ENCODE measurements at regions not wholly inside any gene's neighbourhood (a gene's known extent, or its start where the extent isn't known, plus 50 kb on each side); places are given as distances from the start of the nearest gene placed in this dataset.
"Not testable (repeated sequence)": the region's sequence is repeated elsewhere in the genome, so short reads cannot be mapped to it uniquely, and the experiment has no call there.

DNA sequence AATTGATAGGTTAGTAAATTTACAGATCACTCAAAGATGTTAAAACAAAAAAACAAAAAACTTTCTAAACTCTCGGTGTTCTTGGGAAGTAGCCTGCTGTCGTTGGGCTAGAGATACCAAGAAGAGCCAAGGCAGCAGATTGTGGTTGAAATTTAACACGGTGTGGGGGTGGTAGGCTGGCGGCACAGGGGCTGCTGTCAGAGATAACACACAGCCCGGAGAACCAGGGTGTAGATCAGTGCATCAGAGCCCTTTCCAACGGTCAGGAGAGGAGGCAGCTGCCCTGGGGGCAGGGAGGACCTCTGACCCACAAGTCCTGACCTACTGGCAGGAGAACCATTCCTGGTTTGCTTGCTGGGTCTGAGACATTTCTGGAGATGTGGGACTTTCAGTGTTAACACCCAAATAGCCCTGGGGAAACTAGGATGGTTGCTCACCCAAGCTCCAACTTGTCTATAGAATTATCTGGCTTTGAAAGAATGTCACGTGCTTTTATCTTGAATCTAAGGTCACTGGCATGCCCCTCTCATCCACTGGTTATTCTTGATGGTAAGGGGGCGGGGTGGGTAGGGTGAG lies 205.2 kb upstream of the PLGLB2 start (continued):
- TF ChIP-seq, protein P1, sequence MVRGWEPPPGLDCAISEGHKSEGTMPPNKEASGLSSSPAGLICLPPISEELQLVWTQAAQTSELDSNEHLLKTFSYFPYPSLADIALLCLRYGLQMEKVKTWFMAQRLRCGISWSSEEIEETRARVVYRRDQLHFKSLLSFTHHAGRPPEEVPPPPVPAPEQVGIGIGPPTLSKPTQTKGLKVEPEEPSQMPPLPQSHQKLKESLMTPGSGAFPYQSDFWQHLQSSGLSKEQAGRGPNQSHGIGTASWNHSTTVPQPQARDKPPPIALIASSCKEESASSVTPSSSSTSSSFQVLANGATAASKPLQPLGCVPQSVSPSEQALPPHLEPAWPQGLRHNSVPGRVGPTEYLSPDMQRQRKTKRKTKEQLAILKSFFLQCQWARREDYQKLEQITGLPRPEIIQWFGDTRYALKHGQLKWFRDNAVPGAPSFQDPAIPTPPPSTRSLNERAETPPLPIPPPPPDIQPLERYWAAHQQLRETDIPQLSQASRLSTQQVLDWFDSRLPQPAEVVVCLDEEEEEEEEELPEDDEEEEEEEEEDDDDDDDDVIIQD (CRISPR knock-in tag; IDR thresholded peaks at IDR 0.05; ENCODE audit: low read depth): 0 out of 2 replicates have a peak, but pooled peaks have one; percentile 31
- TF ChIP-seq ZNF292 (CRISPR knock-in tag; IDR thresholded peaks at IDR 0.05; ENCODE audit: borderline replicate concordance, low read depth) (peak; percentile 35; the same call in 1 of the 2 replicates), SIX4 (CRISPR knock-in tag; IDR thresholded peaks at IDR 0.05) (peak; percentile 88), NR2F6 (IDR thresholded peaks at IDR 0.05) (peak; percentile 58), NR2F6 (CRISPR knock-in tag; IDR thresholded peaks at IDR 0.05) (peak; percentile 70), HDAC2 (CRISPR knock-in tag; IDR thresholded peaks at IDR 0.05) (peak; percentile 46; the same call in 1 of the 2 replicates), GATAD2A (CRISPR knock-in tag; IDR thresholded peaks at IDR 0.05) (peak; percentile 48), RARA (CRISPR knock-in tag; IDR thresholded peaks at IDR 0.05) (0 out of 2 replicates have a peak, but pooled peaks have one; percentile 32), NCOA2 (CRISPR knock-in tag; IDR thresholded peaks at IDR 0.05) (0 out of 2 replicates have a peak, but pooled peaks have one; percentile 34), HNF4A (CRISPR knock-in tag; IDR thresholded peaks at IDR 0.05) (peak; percentile 40), SAP130 (CRISPR knock-in tag; IDR thresholded peaks at IDR 0.05; ENCODE audit: low read depth) (peak; percentile 53; the same call in 1 of the 2 replicates), BCL6 (CRISPR knock-in tag; IDR thresholded peaks at IDR 0.05) (peak; percentile 25; the same call in 1 of the 2 replicates), ZNF768 (CRISPR knock-in tag; IDR thresholded peaks at IDR 0.05) (0 out of 2 replicates have a peak, but pooled peaks have one; percentile 43), ZNF792 (CRISPR knock-in tag; IDR thresholded peaks at IDR 0.05) (peak; percentile 78; the same call in 1 of the 2 replicates), ZNF644 (CRISPR knock-in tag; IDR thresholded peaks at IDR 0.05; ENCODE audit: low read depth) (peak; percentile 53; the same call in 1 of the 2 replicates), SOX13 (CRISPR knock-in tag; conservative IDR thresholded peaks at IDR 0.05 in 1 of 2, IDR thresholded peaks at IDR 0.05 in 1 of 2) (peak in 1 of 2 experiments; percentile 46; a peak in 1 of 4 replicates)
- TF ChIP-seq, protein P2, sequence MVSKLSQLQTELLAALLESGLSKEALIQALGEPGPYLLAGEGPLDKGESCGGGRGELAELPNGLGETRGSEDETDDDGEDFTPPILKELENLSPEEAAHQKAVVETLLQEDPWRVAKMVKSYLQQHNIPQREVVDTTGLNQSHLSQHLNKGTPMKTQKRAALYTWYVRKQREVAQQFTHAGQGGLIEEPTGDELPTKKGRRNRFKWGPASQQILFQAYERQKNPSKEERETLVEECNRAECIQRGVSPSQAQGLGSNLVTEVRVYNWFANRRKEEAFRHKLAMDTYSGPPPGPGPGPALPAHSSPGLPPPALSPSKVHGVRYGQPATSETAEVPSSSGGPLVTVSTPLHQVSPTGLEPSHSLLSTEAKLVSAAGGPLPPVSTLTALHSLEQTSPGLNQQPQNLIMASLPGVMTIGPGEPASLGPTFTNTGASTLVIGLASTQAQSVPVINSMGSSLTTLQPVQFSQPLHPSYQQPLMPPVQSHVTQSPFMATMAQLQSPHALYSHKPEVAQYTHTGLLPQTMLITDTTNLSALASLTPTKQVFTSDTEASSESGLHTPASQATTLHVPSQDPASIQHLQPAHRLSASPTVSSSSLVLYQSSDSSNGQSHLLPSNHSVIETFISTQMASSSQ (IDR thresholded peaks at IDR 0.05; ENCODE audit: low read depth): peak; percentile 73
- TF ChIP-seq, protein P2 (CRISPR knock-in tag; IDR thresholded peaks at IDR 0.05; ENCODE audit: borderline replicate concordance): peak; percentile 67; the same call in 1 of the 2 replicates
- TF ChIP-seq, protein P3, sequence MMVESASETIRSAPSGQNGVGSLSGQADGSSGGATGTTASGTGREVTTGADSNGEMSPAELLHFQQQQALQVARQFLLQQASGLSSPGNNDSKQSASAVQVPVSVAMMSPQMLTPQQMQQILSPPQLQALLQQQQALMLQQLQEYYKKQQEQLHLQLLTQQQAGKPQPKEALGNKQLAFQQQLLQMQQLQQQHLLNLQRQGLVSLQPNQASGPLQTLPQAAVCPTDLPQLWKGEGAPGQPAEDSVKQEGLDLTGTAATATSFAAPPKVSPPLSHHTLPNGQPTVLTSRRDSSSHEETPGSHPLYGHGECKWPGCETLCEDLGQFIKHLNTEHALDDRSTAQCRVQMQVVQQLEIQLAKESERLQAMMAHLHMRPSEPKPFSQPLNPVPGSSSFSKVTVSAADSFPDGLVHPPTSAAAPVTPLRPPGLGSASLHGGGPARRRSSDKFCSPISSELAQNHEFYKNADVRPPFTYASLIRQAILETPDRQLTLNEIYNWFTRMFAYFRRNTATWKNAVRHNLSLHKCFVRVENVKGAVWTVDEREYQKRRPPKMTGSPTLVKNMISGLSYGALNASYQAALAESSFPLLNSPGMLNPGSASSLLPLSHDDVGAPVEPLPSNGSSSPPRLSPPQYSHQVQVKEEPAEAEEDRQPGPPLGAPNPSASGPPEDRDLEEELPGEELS (CRISPR knock-in tag; IDR thresholded peaks at IDR 0.05): peak; percentile 44; the same call in 1 of the 2 replicates
- TF ChIP-seq, protein P4, sequence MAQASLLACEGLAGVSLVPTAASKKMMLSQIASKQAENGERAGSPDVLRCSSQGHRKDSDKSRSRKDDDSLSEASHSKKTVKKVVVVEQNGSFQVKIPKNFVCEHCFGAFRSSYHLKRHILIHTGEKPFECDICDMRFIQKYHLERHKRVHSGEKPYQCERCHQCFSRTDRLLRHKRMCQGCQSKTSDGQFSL (CRISPR knock-in tag; IDR thresholded peaks at IDR 0.05): 0 out of 2 replicates have a peak, but pooled peaks have one; percentile 30
- TF ChIP-seq, protein P5, sequence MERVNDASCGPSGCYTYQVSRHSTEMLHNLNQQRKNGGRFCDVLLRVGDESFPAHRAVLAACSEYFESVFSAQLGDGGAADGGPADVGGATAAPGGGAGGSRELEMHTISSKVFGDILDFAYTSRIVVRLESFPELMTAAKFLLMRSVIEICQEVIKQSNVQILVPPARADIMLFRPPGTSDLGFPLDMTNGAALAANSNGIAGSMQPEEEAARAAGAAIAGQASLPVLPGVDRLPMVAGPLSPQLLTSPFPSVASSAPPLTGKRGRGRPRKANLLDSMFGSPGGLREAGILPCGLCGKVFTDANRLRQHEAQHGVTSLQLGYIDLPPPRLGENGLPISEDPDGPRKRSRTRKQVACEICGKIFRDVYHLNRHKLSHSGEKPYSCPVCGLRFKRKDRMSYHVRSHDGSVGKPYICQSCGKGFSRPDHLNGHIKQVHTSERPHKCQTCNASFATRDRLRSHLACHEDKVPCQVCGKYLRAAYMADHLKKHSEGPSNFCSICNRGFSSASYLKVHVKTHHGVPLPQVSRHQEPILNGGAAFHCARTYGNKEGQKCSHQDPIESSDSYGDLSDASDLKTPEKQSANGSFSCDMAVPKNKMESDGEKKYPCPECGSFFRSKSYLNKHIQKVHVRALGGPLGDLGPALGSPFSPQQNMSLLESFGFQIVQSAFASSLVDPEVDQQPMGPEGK (CRISPR knock-in tag; IDR thresholded peaks at IDR 0.05): peak; percentile 78
- not testable (repeated sequence) for TF ChIP-seq SOX13 (IDR thresholded peaks at IDR 0.05)
